Tibial nerve (tissue), 4 donors: ENCODE measurements at regions not wholly inside any gene's neighbourhood (a gene's known extent, or its start where the extent isn't known, plus 50 kb on each side); places are given as distances from the start of the nearest gene placed in this dataset.

Source experiments
- DNase-seq, 2 donors: peaks; one replicate each; pipeline ENCODE4 v3.0.0-alpha.2; 2019; ENCODE audit warnings: low spot score in 2 of 2
- H3K27ac ChIP-seq, 4 donors: fragments of 200-600 bp; sonication (generic) in 3 of 4; one replicate each; pipeline ENCODE4 v1.5.1; 2017 to 2019; ENCODE audit warnings: mild to moderate bottlenecking in 1 of 4
- H3K27me3 ChIP-seq, 2 donors: fragments of 200-600 bp; sonication (generic) in 1 of 2; one replicate each; pipeline versions ENCODE4 v1.5.1 to v1.6.0; 2017 to 2019
- H3K36me3 ChIP-seq, 3 donors: fragments of 200-600 bp; sonication (generic); one replicate each; pipeline ENCODE4 v1.5.1; 2018 to 2019
- H3K4me1 ChIP-seq, 4 donors: fragments of 200-600 bp; sonication (generic) in 3 of 4; one replicate each; pipeline ENCODE4 v1.5.1; 2017 to 2019
- H3K4me3 ChIP-seq, 4 donors: fragments of 200-600 bp; sonication (generic) in 3 of 4; one replicate each; pipeline ENCODE4 v1.5.1; 2017 to 2019; ENCODE audit warnings: mild to moderate bottlenecking in 1 of 4, moderate library complexity in 1 of 4
- H3K9me3 ChIP-seq, 4 donors: fragments of 200-600 bp; sonication (generic) in 3 of 4; one replicate each; pipeline ENCODE4 v1.5.1; 2017 to 2019
- EP300 ChIP-seq, 2 donors: sonication (generic); formaldehyde crosslinking; IDR thresholded peaks; one replicate each; pipeline ENCODE4 v1.6.1; 2017; ENCODE audit warnings: antibody characterized with exemption in 2 of 2, mild to moderate bottlenecking in 1 of 2
- POLR2A ChIP-seq, 2 donors: fragments of 450-650 bp; IDR thresholded peaks; one replicate each; pipeline ENCODE4 v1.6.1; 2017; ENCODE audit warnings: antibody characterized with exemption in 2 of 2, mild to moderate bottlenecking in 2 of 2, moderate library complexity in 2 of 2
- WGBS, 2 donors: methylation state at CpG; one replicate each; pipeline ENCODE4 v1.1.5; 2018; 5-methylcytosine and 5-hydroxymethylcytosine counted together
- TF ChIP-seq, protein P1 (sequence below), 5 experiments: fragments of 200-600 bp in 3 of 5; fragments of 450-650 bp in 2 of 5; sonication (generic) in 3 of 5; IDR thresholded peaks; one replicate each; pipeline ENCODE4 v1.5.1; 2016 to 2019; ENCODE audit warnings: antibody characterized with exemption in 5 of 5, mild to moderate bottlenecking in 3 of 5, moderate library complexity in 2 of 5

DNA sequence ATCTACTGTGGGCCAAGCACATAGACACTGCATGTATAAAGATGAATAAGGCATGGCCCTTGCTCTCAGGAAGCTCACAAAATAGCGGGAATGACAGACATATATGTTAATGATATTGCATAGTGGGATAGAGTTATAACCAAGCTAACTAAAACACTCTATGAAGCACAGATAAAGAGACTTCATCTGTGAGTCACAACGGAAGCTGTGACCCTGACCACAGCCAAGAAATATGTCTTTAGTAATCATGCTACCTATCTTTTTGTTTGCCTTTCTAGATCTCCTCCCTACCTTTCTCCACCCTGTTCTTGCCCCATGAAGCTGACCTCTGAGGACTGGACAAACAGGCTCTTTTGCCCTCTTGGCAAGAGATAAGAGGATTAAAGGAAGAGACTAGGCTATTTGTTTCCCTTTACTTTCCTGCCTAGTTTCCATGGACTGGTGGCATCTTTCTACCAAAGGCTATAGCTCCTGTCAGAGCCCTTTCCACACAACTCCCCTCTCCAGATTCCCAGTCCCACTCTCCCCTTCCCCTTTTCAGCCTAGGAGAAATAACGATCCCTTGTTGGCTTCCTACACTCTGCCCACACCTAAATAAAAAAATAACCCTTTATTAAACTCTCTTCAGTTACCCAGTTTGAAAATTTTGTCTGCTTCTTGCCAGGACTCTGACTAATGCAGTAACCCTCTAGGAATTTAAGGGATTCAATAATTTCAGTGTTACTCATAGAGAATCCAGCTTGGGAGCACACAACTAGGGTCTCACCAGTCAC is 504.9 kb upstream of the MARCKS start:
- 56 to 63% methylated on average over 3 of the region's 3 CpGs for WGBS, 2 donors
- Histone ChIP-seq H3K36me3 (no peaks in the 10 kb centered on the region), H3K4me1 (peaks cover 0 to 27% (median 0%) of the 10 kb centered on the region in 4 donors), H3K27ac (peak overlapping the region in 2 of 4 donors; percentile 10 to 64), H3K9me3 (no peaks in the 10 kb centered on the region), H3K27me3 (no peaks in the 10 kb centered on the region), H3K4me3 (no peak overlapping the region)
- DNase-seq, result no peak
- TF ChIP-seq EP300 (IDR thresholded peaks at IDR 0.05) (no peak), POLR2A (IDR thresholded peaks at IDR 0.05) (no peak)
- TF ChIP-seq, protein P1, sequence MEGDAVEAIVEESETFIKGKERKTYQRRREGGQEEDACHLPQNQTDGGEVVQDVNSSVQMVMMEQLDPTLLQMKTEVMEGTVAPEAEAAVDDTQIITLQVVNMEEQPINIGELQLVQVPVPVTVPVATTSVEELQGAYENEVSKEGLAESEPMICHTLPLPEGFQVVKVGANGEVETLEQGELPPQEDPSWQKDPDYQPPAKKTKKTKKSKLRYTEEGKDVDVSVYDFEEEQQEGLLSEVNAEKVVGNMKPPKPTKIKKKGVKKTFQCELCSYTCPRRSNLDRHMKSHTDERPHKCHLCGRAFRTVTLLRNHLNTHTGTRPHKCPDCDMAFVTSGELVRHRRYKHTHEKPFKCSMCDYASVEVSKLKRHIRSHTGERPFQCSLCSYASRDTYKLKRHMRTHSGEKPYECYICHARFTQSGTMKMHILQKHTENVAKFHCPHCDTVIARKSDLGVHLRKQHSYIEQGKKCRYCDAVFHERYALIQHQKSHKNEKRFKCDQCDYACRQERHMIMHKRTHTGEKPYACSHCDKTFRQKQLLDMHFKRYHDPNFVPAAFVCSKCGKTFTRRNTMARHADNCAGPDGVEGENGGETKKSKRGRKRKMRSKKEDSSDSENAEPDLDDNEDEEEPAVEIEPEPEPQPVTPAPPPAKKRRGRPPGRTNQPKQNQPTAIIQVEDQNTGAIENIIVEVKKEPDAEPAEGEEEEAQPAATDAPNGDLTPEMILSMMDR (IDR thresholded peaks at IDR 0.05), result no peak

DNA sequence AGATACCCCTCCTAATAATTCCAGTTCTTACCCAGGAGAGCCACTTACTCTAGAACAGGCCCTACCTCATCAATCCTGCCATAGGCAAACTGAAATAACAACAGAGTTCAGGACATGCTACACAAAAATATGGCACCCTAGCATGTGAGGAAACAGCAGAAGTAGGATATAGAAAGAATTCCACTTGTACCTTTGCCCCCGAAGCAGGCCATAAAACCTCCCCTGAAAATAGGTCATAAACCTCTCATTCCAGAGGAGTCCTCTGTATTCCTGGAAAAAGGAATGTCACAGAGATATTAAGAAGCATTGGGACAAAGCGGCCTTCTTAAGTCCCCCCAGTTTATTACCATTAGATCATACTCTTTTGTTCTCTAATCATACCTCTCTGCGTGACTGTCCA is 504.3 kb upstream of the MARCKS start:
- peak overlapping the region in 1 of 4 donors; percentile 10 for H3K27ac ChIP-seq
- no peaks in the 10 kb centered on the region for H3K36me3 ChIP-seq
- peaks cover 0 to 27% (median 0%) of the 10 kb centered on the region in 4 donors for H3K4me1 ChIP-seq
- 41 to 83% methylated on average over 3 of the region's 3 CpGs for whole genome bisulfite sequencing, 2 donors
- no peak overlapping the region for H3K4me3 ChIP-seq
- H3K27me3 ChIP-seq, result no peaks in the 10 kb centered on the region
- DNase-seq, result no peak
- no peak for TF ChIP-seq POLR2A (IDR thresholded peaks at IDR 0.05)
- H3K9me3 ChIP-seq, result no peaks in the 10 kb centered on the region

DNA sequence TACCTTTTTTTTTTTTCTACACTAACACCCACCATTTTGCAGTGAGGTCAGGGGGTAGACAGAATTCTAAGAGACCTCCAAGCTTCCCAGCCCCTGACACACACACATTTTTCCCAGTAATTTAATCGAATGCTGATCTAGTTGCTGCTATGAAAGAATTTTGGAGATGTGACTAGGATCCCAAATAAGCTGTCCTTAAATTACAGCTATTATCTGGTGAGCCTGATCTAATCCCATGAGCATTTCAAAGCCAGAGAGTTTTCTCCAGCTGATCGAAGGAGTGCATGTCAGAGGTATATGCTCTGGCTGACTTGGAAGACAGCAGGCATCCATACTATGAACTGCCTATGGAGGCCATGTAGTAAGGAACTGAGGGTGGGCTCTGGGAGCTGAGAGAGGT is 503.8 kb upstream of the MARCKS start:
- DNase-seq, result no peak
- Histone ChIP-seq H3K9me3 (no peaks in the 10 kb centered on the region), H3K4me3 (no peak overlapping the region), H3K36me3 (no peaks in the 10 kb centered on the region), H3K27me3 (no peaks in the 10 kb centered on the region), H3K4me1 (peaks cover 0 to 27% (median 0%) of the 10 kb centered on the region in 4 donors), H3K27ac (no peak overlapping the region)
- TF ChIP-seq, protein P1 (IDR thresholded peaks at IDR 0.05), result no peak
- TF ChIP-seq POLR2A (IDR thresholded peaks at IDR 0.05), result no peak
- TF ChIP-seq EP300 (IDR thresholded peaks at IDR 0.05), result no peak
- 59 to 63% methylated on average over 2 of the region's 2 CpGs for WGBS, 2 donors

DNA sequence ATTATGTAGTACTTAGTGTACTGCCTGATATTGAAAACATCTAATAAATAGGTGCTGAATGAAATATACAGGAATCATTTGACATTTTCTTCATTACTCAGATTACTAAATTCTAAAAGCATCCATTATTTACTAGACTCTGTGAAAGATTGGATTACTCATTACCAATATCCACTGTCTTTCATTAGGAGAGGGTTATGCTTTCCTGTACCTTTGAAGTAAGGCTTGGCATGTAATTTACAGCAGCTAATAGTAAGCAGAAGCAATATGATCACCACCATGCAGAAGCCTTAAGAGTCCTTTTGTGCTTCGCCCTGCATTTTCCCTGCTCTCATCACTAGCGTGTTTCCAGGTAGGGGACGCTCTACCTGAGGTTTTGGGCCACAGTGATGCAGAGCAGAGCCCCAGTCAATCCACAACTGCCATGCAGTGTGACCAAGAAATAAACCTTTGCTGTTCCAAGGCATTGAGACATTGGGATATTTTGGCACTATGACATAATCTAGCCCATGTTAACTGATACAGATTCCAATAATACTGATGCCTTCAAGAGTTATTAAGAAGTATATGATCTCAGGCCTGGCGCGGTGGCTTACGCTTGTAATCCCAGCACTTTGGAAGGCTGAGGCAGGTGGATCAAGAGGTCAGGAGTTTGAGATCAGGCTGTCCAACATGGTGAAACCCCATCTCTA is 502.8 kb upstream of the MARCKS start:
- peaks cover 0 to 27% (median 0%) of the 10 kb centered on the region in 4 donors for H3K4me1 ChIP-seq
- TF ChIP-seq, protein P1 (IDR thresholded peaks at IDR 0.05), result no peak
- TF ChIP-seq POLR2A (IDR thresholded peaks at IDR 0.05), result no peak
- TF ChIP-seq EP300 (IDR thresholded peaks at IDR 0.05), result no peak
- no peak overlapping the region for H3K4me3 ChIP-seq
- no peak overlapping the region for H3K27ac ChIP-seq
- no peaks in the 10 kb centered on the region for H3K9me3 ChIP-seq
- no peaks in the 10 kb centered on the region for H3K27me3 ChIP-seq
- 81 to 97% methylated on average over 6 of the region's 6 CpGs for WGBS, 2 donors
- no peak for DNase-seq
- H3K36me3 ChIP-seq, result no peaks in the 10 kb centered on the region

DNA sequence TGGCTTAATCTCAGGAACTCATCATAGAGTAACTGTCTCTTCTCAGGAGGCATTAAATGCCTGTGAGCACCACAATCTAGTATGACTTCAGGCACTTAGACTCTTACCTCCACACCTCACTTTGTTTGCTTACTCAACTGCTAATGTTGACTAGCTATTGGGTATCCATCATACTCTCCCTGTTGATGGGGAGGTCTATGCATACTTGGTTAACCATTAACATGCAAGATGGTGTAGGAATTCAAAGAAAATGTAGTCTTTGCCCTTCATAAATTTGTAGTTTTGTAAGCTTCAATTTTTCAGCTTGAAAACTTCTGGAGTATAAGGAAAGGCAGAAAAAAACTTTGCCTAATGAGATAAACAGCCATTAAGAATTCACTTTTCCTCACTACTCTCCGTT is 501.0 kb upstream of the MARCKS start:
- Histone ChIP-seq H3K9me3 (no peaks in the 10 kb centered on the region), H3K4me3 (no peak overlapping the region), H3K36me3 (no peaks in the 10 kb centered on the region), H3K4me1 (peaks cover 0 to 15% (median 0%) of the 10 kb centered on the region in 4 donors), H3K27ac (no peak overlapping the region), H3K27me3 (no peaks in the 10 kb centered on the region)
- no peak for DNase-seq
- TF ChIP-seq POLR2A (IDR thresholded peaks at IDR 0.05) (no peak), EP300 (IDR thresholded peaks at IDR 0.05) (no peak)
- TF ChIP-seq, protein P1 (IDR thresholded peaks at IDR 0.05), result no peak
- WGBS, 2 donors, result 75 to 88% methylated on average over 1 of the region's 1 CpG
